Activated naive CD4-positive, alpha-beta T cell (primary cell): ENCODE measurements at regions not wholly inside any gene's neighbourhood (a gene's known extent, or its start where the extent isn't known, plus 50 kb on each side); places are given as distances from the start of the nearest gene placed in this dataset.
"Not testable (repeated sequence)": the region's sequence is repeated elsewhere in the genome, so short reads cannot be mapped to it uniquely, and the experiment has no call there.

Experiments
- DNase-seq, 4 experiments: peaks; one replicate each; lab custom pipeline; 2025; lab: John Stamatoyannopoulos, UW

DNA sequence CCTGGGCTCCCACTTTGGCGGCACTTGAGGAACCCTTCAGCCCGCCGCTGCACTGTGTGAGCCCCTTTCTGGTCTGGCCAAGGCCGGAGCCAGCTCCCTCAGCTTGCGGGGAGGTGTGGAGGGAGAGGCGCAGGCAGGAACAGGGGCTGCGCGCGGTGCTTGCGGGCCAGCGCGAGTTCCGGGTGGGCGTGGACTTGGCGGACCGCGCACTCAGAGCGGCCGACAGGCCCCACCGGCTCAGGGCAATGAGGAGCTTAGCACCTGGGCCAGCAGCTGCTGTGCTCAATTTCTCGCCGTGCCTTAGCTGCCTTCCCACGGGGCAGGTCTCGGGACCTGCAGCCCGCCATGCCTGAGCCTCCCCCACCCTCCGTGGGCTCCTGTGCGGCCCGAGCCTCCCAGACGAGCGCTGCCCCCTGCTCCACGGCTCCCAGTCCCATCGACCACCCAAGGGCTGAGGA is 324.8 kb downstream of the RAD51AP2 start:
- DNase-seq, result not testable (repeated sequence)

GRCh38 chr2:17191223-17191622 is 327.0 kb downstream of the RAD51AP2 start:
- DNase-seq, result no peak

- no peak for DNase-seq
These were observed 327.7 kb downstream of the RAD51AP2 start for GRCh38 chr2:17190527-17190926.

DNA sequence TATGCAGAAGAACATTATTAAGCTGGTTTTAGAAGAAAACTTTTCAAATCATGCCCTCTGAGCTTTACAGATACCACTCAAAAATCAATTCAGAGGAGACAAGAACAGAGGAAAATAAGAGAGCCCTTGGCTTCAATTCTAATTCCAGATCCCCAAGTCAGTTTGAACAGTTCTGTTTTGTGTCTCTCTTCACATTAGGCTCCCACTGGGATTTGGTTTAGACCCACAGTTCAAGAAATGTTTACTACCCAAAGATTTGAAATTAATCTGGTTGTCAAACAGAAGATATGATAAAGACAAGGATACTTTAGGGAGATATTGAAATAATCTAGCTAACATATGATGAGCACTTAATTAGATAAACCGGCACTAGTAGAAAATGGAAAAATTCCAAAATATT is 329.5 kb downstream of the RAD51AP2 start:
- DNase-seq, result no peak

GRCh38 chr2:17184512-17184911 is 333.7 kb downstream of the RAD51AP2 start:
- DNase-seq, result no peak

- no peak for DNase-seq
These were observed 335.8 kb downstream of the RAD51AP2 start for GRCh38 chr2:17182399-17182798.

DNA sequence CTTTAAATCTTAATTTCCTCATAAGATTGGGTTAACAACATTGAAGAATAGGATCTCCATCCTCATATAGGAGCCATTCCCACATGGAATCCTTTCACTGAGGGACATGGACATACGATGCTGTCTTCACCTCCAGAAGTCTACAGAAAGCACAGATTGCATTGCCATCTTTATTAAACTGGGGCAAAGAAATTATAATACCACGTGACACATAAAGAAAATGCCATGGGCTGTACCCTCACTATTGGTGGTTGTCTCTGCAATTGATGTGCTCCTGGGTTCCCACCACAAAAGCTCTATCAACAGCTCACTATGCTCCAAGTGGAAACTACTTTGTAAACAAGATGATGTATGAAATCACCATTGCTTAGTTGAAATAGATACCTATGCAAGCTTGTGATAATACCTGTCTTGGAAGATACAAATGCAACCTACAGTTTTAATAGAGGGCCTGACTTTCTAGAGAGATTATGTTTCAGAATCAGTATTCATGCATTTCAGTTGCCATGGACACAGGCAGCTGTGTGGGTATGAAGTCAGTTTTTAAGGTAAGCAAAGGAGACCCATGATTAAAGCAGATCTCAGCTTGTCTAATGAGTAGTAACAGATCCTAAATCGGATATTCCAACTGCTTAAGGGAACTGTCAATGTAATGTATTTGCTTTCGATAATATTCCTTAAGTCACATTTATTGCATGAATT is 337.0 kb downstream of the RAD51AP2 start:
- DNase-seq, result no peak

GRCh38 chr2:17179145-17179808 is 339.0 kb downstream of the RAD51AP2 start:
- DNase-seq, result no peak

GRCh38 chr2:17177088-17177487 is 341.2 kb downstream of the RAD51AP2 start:
- no peak for DNase-seq

- DNase-seq, result no peak
These were observed 346.7 kb downstream of the RAD51AP2 start for GRCh38 chr2:17171446-17172049.

DNA sequence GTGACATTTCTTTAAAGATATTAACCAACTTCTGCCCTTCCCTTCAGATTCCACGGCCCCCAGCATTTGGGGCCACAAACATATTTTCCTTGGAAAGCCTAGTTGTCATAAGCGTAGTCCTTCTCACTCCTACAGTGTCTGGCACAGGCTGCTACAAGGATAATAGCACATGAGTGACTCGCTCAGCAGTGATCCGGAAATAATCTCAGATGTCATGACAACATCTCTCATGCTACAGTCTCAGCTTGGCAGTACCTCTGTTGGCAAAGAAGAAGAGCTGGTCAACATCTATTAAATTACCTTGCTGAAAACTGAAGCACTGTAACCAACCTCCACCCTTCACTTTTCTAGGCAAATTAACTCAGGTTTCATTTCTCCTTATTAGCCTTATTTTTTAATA is 351.7 kb downstream of the RAD51AP2 start:
- no peak for DNase-seq

- DNase-seq, result no peak
These were observed 353.7 kb downstream of the RAD51AP2 start for GRCh38 chr2:17164550-17164949.

DNA sequence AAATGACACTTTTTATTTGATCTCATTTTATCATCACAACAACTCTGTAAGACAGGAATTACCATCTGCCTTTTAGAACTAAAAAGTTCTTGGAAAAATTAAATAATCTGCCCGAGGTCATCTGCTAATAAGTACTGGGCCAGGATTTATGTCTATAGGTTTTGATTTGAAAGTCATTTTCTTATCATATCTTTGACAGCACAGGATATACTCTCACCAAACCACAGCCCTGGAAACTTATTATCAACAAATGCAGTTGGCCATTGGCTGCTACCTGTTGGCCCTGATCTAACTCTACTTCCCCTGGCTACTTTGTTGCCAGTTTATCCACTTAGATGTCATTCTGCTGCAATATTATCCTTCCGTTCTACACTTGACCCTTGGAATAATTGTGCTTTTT is 354.6 kb downstream of the RAD51AP2 start:
- DNase-seq, result no peak

DNA sequence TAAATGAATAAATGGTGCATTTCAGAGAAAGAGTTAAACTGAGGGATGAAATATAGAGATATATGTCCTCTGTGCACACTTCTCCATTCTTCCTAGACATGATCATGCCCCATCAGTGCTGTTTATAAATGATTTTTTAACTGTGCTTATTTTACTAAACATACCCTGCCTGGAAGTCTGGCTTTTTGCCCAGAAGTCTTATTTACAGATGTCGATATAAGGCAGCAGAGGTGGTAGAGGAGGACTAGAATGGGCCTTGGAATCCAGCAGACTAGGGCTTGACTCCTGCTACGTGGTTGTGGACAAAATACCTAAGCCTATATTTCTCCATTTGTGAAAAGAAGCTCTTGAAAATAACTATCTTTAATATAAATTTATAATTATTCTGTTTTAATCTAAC is 355.5 kb downstream of the RAD51AP2 start:
- DNase-seq, result no peak

- no peak for DNase-seq
These were observed 357.6 kb downstream of the RAD51AP2 start for GRCh38 chr2:17160594-17160993.

DNA sequence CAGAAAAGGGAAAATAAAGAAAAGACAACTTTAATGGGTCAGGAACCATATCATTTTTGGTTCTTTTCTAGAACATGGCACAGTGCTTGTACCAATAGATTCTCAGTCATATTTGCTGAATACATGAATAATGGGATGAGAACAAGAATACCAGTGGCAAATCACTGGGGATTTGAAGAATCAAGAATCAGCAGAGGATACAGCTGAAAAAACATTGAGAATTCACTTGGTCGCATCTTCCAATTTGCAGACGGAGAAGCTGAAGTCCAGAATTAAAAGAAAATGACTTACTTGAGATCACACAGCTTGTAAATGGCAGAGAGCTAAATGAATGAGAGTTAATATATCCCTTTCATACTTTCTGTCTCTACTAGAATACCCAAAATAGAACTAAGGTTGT is 362.2 kb downstream of the RAD51AP2 start:
- DNase-seq, result no peak

GRCh38 chr2:17149945-17150344 is 368.3 kb downstream of the RAD51AP2 start:
- no peak for DNase-seq

DNA sequence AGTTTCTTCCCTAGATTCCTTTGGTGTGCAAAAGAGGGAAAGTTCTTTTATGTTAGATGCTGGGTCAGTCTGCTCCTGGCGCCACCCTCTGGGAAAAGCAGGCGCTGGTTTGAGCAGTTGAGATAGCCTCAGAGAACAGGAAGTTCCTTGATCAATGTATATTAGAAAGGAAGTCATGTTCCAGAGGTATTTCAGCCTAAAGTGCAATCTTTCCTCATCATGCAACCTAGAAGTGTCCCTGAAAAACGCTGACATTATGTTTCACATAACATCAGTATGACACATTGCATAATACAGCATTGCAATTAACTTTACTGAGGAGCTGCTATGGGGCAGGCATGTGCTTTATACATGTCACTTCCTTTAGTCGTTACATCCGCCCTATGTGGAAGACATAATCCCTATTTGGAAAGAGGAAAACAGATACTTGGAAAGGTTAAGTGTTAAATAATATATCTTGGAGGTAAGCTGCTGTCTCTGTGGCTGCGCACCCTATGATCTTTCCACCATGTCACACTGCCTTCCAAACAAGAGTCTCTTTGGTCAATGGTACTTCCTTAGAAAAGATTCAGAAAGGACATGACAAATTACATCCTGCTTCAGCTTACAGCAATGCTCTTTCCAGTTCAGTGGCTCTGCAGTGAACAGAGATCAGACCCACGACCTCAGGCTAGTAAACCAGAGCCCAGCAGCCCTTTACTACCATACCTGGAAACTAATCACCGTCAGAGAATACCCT is 369.7 kb downstream of the RAD51AP2 start:
- DNase-seq, result no peak

DNA sequence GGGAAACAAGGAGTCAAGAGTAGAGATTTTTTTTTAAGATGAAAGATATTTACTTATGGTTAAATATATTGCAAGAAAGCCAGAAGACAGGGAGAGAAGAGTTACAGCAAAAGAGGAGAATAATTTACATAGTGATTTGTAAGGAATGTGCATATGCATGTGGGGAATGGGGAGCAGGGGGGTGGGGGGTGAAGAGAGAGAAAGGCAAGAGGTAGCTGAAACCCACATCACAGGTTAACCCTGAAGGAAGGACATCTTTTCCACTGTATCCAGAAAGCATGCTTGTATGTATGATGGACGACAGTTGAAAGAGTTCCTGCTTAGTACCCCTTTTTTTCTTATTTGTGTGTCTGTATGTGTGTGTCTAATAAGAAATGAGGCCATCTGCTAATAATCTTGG is 371.9 kb downstream of the RAD51AP2 start:
- no peak for DNase-seq

- DNase-seq, result no peak
These were observed 381.4 kb downstream of the RAD51AP2 start for GRCh38 chr2:17136877-17137276.

- DNase-seq, result no peak
These were observed 382.0 kb downstream of the RAD51AP2 start for GRCh38 chr2:17136231-17136630.

GRCh38 chr2:17135619-17136018 is 382.6 kb downstream of the RAD51AP2 start:
- DNase-seq, result no peak
